GM23338 (cell line): ENCODE measurements at regions not wholly inside any gene's neighbourhood (a gene's known extent, or its start where the extent isn't known, plus 50 kb on each side); places are given as distances from the start of the nearest gene placed in this dataset.

Experiments used
- ATAC-seq: fragments of 200-7000 bp; cut with Tn5 transposase; 3 replicates; pipeline ENCODE4 v1.9.1; 2020
- DNase-seq: peaks from one replicate; pipeline ENCODE4 v3.0.0-alpha.2; 2015; ENCODE audit warnings: low spot score
- H2AFZ ChIP-seq: fragments of 200-600 bp; sonication (generic); 2 replicates; pipeline ENCODE4 v1.8.0; 2016; ENCODE audit warnings: antibody characterized with exemption, mild to moderate bottlenecking, moderate library complexity
- H3F3A ChIP-seq: fragments of 200-600 bp; sonication (generic); replicated peaks from 2 replicates; pipeline ENCODE4 v1.8.0; 2017; ENCODE audit warnings: antibody characterized with exemption, mixed run types, low read depth
- H3K27ac ChIP-seq: fragments of 200-600 bp; sonication (generic); 2 replicates; pipeline ENCODE4 v1.6.1; 2016; ENCODE audit warnings: low read depth
- H3K27me3 ChIP-seq: fragments of 200-600 bp; sonication (generic); 2 replicates; pipeline ENCODE4 v1.8.0; 2016; ENCODE audit warnings: mild to moderate bottlenecking, mixed run types, moderate library complexity; ENCODE audit not compliant: insufficient read depth
- H3K36me3 ChIP-seq: fragments of 200-600 bp; sonication (generic); 2 replicates; pipeline ENCODE4 v1.8.0; 2016; ENCODE audit warnings: mild to moderate bottlenecking; ENCODE audit not compliant: insufficient read depth
- H3K4me1 ChIP-seq: fragments of 200-600 bp; sonication (generic); 2 replicates; pipeline ENCODE4 v1.8.0; 2016; ENCODE audit warnings: mild to moderate bottlenecking, moderate library complexity; ENCODE audit not compliant: insufficient read depth
- H3K4me2 ChIP-seq: fragments of 200-600 bp; sonication (generic); 2 replicates; pipeline ENCODE4 v1.7.1; 2017; ENCODE audit warnings: mixed run types
- H3K4me3 ChIP-seq: fragments of 200-600 bp; sonication (generic); 2 replicates; pipeline ENCODE4 v1.6.1; 2016; ENCODE audit warnings: mixed run types
- H3K79me2 ChIP-seq: fragments of 200-600 bp; sonication (generic); replicated peaks from 2 replicates; pipeline ENCODE4 v1.8.0; 2017; ENCODE audit warnings: mild to moderate bottlenecking; ENCODE audit not compliant: insufficient read depth
- H3K9me2 ChIP-seq: fragments of 200-600 bp; sonication (generic); 2 replicates; pipeline ENCODE4 v1.8.0; 2017; ENCODE audit not compliant: insufficient read depth
- H4K20me1 ChIP-seq: fragments of 200-600 bp; sonication (generic); replicated peaks from 2 replicates; pipeline ENCODE4 v1.8.0; 2017; ENCODE audit warnings: mild to moderate bottlenecking; ENCODE audit not compliant: insufficient read depth
- H3K27ac Mint-ChIP-seq: 2 replicates; pipeline ENCODE4 v1.8.0; 2020; ENCODE audit warnings: inconsistent platforms, mild to moderate bottlenecking, moderate library complexity, mixed read lengths
- H3K27me3 Mint-ChIP-seq: 3 replicates; pipeline ENCODE4 v1.8.0; 2022; ENCODE audit warnings: low read depth, mild to moderate bottlenecking, moderate library complexity, mixed read lengths, inconsistent platforms; ENCODE audit not compliant: insufficient read depth, poor library complexity
- H3K36me3 Mint-ChIP-seq: 3 replicates; pipeline ENCODE4 v1.8.0; 2021; ENCODE audit warnings: low read depth, mild to moderate bottlenecking, inconsistent platforms, moderate library complexity, mixed read lengths
- H3K4me1 Mint-ChIP-seq: 3 replicates; pipeline ENCODE4 v1.8.0; 2020; ENCODE audit warnings: mild to moderate bottlenecking, inconsistent platforms, mixed read lengths
- H3K4me3 Mint-ChIP-seq: 3 replicates; pipeline ENCODE4 v1.8.0; 2021; ENCODE audit warnings: moderate library complexity, mild to moderate bottlenecking, inconsistent platforms, mixed read lengths
- H3K9me3 Mint-ChIP-seq: 3 replicates; pipeline ENCODE4 v1.8.0; 2020; ENCODE audit warnings: moderate library complexity, mild to moderate bottlenecking, inconsistent platforms, mixed read lengths
- CREB1 ChIP-seq: fragments of 250-450 bp; sonication (Bioruptor Pico); IDR thresholded peaks from 2 replicates; pipeline ENCODE4 v1.5.0; 2020; ENCODE audit warnings: low read depth, mild to moderate bottlenecking, moderate library complexity
- EZH2 ChIP-seq: fragments of 200-600 bp; sonication (generic); IDR thresholded peaks from one replicate; pipeline ENCODE4 v1.8.0; 2017; ENCODE audit warnings: antibody characterized with exemption, mild to moderate bottlenecking, low read depth; ENCODE audit not compliant: unreplicated experiment
- EZH2phosphoT487 ChIP-seq: fragments of 200-600 bp; sonication (generic); IDR thresholded peaks from one replicate; pipeline ENCODE4 v1.8.1; 2018; ENCODE audit warnings: antibody characterized with exemption; ENCODE audit not compliant: unreplicated experiment
- JUNB ChIP-seq: IDR thresholded peaks from one replicate; pipeline ENCODE4 v1.6.1; 2016; ENCODE audit warnings: antibody characterized with exemption; ENCODE audit not compliant: unreplicated experiment
- NANOG ChIP-seq: IDR thresholded peaks from 2 replicates; pipeline ENCODE4 v1.6.1; 2016; ENCODE audit warnings: antibody characterized with exemption, borderline replicate concordance
- POLR2AphosphoS5 ChIP-seq: IDR thresholded peaks from 2 replicates; pipeline ENCODE4 v1.6.1; 2016; ENCODE audit warnings: antibody characterized with exemption, low read depth
- STAT1 ChIP-seq: IDR thresholded peaks from one replicate; pipeline ENCODE4 v1.6.1; 2016; ENCODE audit warnings: antibody characterized with exemption; ENCODE audit not compliant: unreplicated experiment
- ZNF114 ChIP-seq: fragments of 250-450 bp; sonication (Bioruptor Pico); IDR thresholded peaks from 2 replicates; pipeline ENCODE4 v1.5.0; 2020; ENCODE audit warnings: mild to moderate bottlenecking, moderate library complexity
- ZNF331 ChIP-seq: fragments of 250-450 bp; sonication (Bioruptor Pico); IDR thresholded peaks from 2 replicates; pipeline ENCODE4 v1.5.0; 2020; ENCODE audit warnings: low read depth, mild to moderate bottlenecking, moderate library complexity
- TF ChIP-seq, protein P1 (sequence below): IDR thresholded peaks from 2 replicates; pipeline ENCODE4 v1.6.1; 2016; ENCODE audit warnings: antibody characterized with exemption
- TF ChIP-seq, protein P2 (sequence below), 2 experiments: fragments of 200-600 bp in 1 of 2; sonication (generic) in 1 of 2; conservative IDR thresholded peaks; 2 replicates each; pipeline versions ENCODE4 v1.5.1 to v1.6.1; 2016 to 2017; ENCODE audit warnings: antibody characterized with exemption in 2 of 2, low read depth in 2 of 2, mild to moderate bottlenecking in 2 of 2, moderate library complexity in 1 of 2
- TF ChIP-seq, protein P3 (sequence below): fragments of 250-450 bp; sonication (Bioruptor Pico); IDR thresholded peaks from 2 replicates; pipeline ENCODE4 v1.5.0; 2020; ENCODE audit warnings: mild to moderate bottlenecking, moderate library complexity
- TF ChIP-seq, protein P4 (sequence below): IDR thresholded peaks from one replicate; pipeline ENCODE4 v1.6.1; 2018; ENCODE audit warnings: antibody characterized with exemption; ENCODE audit not compliant: unreplicated experiment

DNA sequence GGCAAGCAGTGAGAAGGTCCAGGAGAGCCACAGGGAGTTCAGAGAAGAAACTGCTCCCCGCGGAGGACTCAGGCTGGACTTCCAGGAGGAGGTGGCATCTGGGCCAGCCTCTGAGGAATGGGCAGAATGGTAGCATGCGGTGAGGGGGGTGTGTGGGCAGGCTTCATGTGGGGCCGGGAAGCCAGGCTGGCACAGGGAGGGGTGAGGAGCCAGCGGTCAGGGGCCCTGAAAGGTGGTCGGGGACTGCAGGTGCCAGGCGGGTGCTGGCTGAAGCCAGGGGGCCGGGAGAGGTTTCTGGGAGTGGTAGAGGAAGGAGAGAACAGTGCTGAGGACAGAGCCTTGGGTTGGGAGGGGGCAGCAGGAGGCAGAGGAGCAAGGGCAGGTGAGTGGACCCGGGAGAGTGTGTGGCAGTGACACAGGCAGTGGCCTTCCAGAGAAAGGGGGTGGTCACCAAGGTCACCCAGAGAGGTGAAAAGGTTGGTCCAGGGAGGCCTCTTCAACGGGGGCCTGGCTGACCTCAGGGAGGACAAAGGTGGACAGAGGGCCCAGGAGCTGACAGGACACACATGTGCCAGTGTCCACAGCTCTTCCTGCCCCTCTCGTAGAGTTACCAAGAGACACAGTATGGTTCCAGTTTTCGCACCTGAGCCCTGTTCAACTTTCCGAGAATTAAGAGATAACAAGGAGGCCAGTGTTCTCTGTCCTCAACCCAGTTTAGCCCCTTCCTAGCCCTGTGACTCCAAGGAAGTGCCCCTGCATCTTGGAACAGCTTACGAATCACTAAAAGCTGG is 101.2 kb upstream of the ASB18 start:
- Mint-ChIP-seq H3K4me3 (no peak overlapping the region), H3K9me3 (no peaks in the 10 kb centered on the region; the same call in 2 of the 3 replicates), H3K27me3 (peaks cover 3% of the 10 kb centered on the region), H3K36me3 (no peaks in the 10 kb centered on the region), H3K4me1 (peaks cover 8% of the 10 kb centered on the region; the same call in 2 of the 3 replicates), H3K27ac (no peak overlapping the region)
- Histone ChIP-seq H3K27ac (no peak overlapping the region), H3F3A (no peaks in the 10 kb centered on the region), H3K27me3 (no peaks in the 10 kb centered on the region), H3K9me2 (no peaks in the 10 kb centered on the region; the same call in 1 of the 2 replicates), H4K20me1 (no peaks in the 10 kb centered on the region), H3K4me1 (no peaks in the 10 kb centered on the region; the same call in 1 of the 2 replicates), H3K79me2 (no peaks in the 10 kb centered on the region), H3K4me2 (no peak overlapping the region), H3K4me3 (no peak overlapping the region), H2AFZ (no peak overlapping the region), H3K36me3 (no peaks in the 10 kb centered on the region)
- no peak for DNase-seq
- TF ChIP-seq, protein P1, sequence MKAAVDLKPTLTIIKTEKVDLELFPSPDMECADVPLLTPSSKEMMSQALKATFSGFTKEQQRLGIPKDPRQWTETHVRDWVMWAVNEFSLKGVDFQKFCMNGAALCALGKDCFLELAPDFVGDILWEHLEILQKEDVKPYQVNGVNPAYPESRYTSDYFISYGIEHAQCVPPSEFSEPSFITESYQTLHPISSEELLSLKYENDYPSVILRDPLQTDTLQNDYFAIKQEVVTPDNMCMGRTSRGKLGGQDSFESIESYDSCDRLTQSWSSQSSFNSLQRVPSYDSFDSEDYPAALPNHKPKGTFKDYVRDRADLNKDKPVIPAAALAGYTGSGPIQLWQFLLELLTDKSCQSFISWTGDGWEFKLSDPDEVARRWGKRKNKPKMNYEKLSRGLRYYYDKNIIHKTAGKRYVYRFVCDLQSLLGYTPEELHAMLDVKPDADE = no peak
- TF ChIP-seq, protein P2, sequence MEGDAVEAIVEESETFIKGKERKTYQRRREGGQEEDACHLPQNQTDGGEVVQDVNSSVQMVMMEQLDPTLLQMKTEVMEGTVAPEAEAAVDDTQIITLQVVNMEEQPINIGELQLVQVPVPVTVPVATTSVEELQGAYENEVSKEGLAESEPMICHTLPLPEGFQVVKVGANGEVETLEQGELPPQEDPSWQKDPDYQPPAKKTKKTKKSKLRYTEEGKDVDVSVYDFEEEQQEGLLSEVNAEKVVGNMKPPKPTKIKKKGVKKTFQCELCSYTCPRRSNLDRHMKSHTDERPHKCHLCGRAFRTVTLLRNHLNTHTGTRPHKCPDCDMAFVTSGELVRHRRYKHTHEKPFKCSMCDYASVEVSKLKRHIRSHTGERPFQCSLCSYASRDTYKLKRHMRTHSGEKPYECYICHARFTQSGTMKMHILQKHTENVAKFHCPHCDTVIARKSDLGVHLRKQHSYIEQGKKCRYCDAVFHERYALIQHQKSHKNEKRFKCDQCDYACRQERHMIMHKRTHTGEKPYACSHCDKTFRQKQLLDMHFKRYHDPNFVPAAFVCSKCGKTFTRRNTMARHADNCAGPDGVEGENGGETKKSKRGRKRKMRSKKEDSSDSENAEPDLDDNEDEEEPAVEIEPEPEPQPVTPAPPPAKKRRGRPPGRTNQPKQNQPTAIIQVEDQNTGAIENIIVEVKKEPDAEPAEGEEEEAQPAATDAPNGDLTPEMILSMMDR (conservative IDR thresholded peaks at IDR 0.05; ENCODE audit: low read depth in 2 of 2) = no peak
- no peak for TF ChIP-seq ZNF331 (CRISPR knock-in tag)
- no peak for TF ChIP-seq NANOG
- TF ChIP-seq STAT1 = no peak
- no peak for TF ChIP-seq CREB1 (CRISPR knock-in tag)
- TF ChIP-seq ZNF114 (CRISPR knock-in tag) = no peak
- TF ChIP-seq, protein P3, sequence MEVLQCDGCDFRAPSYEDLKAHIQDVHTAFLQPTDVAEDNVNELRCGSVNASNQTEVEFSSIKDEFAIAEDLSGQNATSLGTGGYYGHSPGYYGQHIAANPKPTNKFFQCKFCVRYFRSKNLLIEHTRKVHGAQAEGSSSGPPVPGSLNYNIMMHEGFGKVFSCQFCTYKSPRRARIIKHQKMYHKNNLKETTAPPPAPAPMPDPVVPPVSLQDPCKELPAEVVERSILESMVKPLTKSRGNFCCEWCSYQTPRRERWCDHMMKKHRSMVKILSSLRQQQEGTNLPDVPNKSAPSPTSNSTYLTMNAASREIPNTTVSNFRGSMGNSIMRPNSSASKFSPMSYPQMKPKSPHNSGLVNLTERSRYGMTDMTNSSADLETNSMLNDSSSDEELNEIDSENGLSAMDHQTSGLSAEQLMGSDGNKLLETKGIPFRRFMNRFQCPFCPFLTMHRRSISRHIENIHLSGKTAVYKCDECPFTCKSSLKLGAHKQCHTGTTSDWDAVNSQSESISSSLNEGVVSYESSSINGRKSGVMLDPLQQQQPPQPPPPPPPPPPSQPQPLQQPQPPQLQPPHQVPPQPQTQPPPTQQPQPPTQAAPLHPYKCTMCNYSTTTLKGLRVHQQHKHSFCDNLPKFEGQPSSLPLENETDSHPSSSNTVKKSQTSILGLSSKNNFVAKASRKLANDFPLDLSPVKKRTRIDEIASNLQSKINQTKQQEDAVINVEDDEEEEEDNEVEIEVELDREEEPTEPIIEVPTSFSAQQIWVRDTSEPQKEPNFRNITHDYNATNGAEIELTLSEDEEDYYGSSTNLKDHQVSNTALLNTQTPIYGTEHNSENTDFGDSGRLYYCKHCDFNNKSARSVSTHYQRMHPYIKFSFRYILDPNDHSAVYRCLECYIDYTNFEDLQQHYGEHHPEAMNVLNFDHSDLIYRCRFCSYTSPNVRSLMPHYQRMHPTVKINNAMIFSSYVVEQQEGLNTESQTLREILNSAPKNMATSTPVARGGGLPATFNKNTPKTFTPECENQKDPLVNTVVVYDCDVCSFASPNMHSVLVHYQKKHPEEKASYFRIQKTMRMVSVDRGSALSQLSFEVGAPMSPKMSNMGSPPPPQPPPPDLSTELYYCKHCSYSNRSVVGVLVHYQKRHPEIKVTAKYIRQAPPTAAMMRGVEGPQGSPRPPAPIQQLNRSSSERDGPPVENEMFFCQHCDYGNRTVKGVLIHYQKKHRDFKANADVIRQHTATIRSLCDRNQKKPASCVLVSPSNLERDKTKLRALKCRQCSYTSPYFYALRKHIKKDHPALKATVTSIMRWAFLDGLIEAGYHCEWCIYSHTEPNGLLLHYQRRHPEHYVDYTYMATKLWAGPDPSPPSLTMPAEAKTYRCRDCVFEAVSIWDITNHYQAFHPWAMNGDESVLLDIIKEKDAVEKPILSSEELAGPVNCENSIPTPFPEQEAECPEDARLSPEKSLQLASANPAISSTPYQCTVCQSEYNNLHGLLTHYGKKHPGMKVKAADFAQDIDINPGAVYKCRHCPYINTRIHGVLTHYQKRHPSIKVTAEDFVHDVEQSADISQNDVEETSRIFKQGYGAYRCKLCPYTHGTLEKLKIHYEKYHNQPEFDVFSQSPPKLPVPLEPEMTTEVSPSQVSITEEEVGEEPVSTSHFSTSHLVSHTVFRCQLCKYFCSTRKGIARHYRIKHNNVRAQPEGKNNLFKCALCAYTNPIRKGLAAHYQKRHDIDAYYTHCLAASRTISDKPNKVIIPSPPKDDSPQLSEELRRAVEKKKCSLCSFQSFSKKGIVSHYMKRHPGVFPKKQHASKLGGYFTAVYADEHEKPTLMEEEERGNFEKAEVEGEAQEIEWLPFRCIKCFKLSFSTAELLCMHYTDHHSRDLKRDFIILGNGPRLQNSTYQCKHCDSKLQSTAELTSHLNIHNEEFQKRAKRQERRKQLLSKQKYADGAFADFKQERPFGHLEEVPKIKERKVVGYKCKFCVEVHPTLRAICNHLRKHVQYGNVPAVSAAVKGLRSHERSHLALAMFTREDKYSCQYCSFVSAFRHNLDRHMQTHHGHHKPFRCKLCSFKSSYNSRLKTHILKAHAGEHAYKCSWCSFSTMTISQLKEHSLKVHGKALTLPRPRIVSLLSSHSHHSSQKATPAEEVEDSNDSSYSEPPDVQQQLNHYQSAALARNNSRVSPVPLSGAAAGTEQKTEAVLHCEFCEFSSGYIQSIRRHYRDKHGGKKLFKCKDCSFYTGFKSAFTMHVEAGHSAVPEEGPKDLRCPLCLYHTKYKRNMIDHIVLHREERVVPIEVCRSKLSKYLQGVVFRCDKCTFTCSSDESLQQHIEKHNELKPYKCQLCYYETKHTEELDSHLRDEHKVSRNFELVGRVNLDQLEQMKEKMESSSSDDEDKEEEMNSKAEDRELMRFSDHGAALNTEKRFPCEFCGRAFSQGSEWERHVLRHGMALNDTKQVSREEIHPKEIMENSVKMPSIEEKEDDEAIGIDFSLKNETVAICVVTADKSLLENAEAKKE = no peak
- TF ChIP-seq, protein P4, sequence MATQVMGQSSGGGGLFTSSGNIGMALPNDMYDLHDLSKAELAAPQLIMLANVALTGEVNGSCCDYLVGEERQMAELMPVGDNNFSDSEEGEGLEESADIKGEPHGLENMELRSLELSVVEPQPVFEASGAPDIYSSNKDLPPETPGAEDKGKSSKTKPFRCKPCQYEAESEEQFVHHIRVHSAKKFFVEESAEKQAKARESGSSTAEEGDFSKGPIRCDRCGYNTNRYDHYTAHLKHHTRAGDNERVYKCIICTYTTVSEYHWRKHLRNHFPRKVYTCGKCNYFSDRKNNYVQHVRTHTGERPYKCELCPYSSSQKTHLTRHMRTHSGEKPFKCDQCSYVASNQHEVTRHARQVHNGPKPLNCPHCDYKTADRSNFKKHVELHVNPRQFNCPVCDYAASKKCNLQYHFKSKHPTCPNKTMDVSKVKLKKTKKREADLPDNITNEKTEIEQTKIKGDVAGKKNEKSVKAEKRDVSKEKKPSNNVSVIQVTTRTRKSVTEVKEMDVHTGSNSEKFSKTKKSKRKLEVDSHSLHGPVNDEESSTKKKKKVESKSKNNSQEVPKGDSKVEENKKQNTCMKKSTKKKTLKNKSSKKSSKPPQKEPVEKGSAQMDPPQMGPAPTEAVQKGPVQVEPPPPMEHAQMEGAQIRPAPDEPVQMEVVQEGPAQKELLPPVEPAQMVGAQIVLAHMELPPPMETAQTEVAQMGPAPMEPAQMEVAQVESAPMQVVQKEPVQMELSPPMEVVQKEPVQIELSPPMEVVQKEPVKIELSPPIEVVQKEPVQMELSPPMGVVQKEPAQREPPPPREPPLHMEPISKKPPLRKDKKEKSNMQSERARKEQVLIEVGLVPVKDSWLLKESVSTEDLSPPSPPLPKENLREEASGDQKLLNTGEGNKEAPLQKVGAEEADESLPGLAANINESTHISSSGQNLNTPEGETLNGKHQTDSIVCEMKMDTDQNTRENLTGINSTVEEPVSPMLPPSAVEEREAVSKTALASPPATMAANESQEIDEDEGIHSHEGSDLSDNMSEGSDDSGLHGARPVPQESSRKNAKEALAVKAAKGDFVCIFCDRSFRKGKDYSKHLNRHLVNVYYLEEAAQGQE = no peak
- no peak for TF ChIP-seq POLR2AphosphoS5
- no peak for TF ChIP-seq JUNB
- TF ChIP-seq EZH2 = no peak
- no peak for TF ChIP-seq EZH2phosphoT487
- no peak for ATAC-seq
